Peyer's patch (tissue), 4 donors: ENCODE measurements at regions not wholly inside any gene's neighbourhood (a gene's known extent, or its start where the extent isn't known, plus 50 kb on each side); places are given as distances from the start of the nearest gene placed in this dataset.

ENCODE experiments used
- CTCF ChIP-seq, 6 experiments: fragments of 450-650 bp in 4 of 6; fragments of 200-600 bp in 2 of 6; sonication (generic) in 1 of 6; IDR thresholded peaks; one replicate each; pipeline ENCODE4 v1.5.1; 2017 to 2019; ENCODE audit warnings: antibody characterized with exemption in 6 of 6, mild to moderate bottlenecking in 3 of 6, moderate library complexity in 1 of 6
- POLR2A ChIP-seq, 2 donors: fragments of 450-650 bp; IDR thresholded peaks; one replicate each; pipeline ENCODE4 v1.5.1; 2017; ENCODE audit warnings: antibody characterized with exemption in 2 of 2, mild to moderate bottlenecking in 2 of 2, moderate library complexity in 2 of 2

GRCh38 chr2:175359710-175360109 lies 178.2 kb upstream of the ATP5MC3 start:
- TF ChIP-seq CTCF (IDR thresholded peaks at IDR 0.05), result no peak
- TF ChIP-seq POLR2A (IDR thresholded peaks at IDR 0.05), result no peak
